HG03196 (cell line): ENCODE measurements at regions not wholly inside any gene's neighbourhood (a gene's known extent, or its start where the extent isn't known, plus 50 kb on each side); places are given as distances from the start of the nearest gene placed in this dataset.
"Not testable (repeated sequence)": the region's sequence is repeated elsewhere in the genome, so short reads cannot be mapped to it uniquely, and the experiment has no call there.

Experiments used
- ATAC-seq: cut with Tn5 transposase; IDR thresholded peaks from one replicate; pipeline ENCODE4 v1.9.1; 2021; ENCODE audit not compliant: unreplicated experiment

DNA sequence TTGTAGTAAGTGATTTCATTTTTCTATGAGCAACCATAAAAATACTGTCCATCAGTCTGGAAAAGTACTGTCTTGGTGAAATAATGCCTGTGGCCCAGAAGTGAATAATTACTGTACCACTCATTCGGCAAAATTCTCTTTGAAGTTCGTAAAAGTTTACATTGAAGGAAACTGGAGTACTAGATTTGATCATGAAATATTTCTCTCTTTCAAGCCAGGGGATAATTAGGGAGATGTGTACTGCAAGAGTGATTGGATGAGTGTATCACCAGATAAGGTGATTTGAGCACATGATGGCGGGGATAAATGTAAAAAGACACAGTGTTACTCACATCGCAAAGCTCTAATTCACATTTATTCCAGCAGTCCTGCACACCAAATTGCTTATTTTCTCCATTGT is 883.2 kb upstream of the PIK3C3 start:
- no peak for ATAC-seq

DNA sequence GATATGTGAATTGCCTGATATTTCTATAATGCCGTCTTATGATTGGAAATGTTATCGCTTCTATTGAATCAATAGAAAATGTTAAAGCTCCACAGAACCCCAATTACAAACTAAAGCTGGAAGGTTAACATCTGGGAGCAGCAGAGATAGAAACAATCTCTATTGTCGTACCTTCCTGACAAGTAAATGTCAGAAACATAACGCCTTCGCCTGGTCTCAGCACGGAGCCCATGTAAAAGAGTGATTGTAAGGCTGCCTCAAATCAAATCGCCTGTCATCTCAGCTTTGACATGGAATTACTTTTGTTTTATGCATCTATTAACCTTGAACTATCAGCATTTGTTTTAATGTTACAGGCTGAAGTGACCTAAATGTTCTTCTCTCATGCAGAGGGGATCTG is 885.9 kb upstream of the PIK3C3 start:
- no peak for ATAC-seq

DNA sequence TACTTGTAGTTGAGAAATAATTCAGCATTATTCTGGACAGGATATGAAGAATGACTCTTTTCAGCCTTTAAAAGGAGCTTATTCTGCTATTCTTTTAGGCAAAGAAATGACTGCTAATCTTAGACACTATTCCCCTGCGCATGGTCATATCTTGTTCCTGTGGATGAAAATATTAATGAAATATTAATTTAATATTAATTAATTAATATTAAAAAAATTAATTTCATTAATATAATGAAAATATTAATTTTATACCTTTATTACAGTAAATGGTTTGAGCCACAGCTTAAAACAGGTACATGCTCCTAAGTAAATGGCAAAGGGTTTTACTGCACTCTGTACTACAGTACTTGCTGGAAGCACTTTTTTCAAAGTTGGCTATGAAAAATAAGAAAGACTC is 890.1 kb upstream of the PIK3C3 start:
- ATAC-seq: no peak

- ATAC-seq: no peak
Observed at GRCh38 chr18:41060967-41061366, 894.1 kb upstream of the PIK3C3 start.

GRCh38 chr18:41059126-41059415 is 896.0 kb upstream of the PIK3C3 start:
- ATAC-seq: no peak

DNA sequence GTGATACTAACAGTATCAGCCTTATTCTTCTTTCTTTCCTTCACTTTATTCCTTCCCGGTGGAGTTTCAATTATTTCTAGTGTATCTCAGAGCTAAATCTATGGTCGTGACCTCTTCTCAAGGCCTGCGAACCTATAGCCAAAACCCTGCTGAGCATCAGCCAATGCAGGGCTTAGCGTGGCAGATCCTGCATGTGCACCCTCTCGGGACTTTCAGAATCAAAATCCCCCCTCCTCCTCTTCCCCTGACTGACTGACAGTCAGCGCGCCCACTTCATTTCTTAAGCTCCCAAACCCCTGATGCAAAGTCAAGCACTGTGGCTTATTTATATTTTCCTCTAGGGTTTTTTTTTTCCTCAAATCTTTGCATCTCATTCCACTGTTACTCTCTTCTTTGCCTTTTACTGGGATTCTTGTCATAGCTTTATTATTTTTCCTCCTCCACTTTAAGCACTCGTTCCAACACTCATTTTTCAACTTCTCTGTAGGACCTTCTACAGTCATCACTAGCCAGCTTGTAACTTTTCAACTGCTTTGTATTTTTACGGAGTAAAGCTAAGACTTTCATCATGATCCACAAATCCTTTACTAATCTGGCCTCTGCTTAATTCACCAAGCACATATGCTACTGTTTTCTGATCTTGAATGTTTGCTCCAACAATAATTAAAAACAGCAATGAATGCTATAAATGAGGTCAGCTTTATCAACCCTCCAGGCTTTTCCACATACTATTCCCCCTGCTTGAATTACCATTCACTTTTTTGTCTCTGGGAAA is 896.5 kb upstream of the PIK3C3 start:
- ATAC-seq: no peak

DNA sequence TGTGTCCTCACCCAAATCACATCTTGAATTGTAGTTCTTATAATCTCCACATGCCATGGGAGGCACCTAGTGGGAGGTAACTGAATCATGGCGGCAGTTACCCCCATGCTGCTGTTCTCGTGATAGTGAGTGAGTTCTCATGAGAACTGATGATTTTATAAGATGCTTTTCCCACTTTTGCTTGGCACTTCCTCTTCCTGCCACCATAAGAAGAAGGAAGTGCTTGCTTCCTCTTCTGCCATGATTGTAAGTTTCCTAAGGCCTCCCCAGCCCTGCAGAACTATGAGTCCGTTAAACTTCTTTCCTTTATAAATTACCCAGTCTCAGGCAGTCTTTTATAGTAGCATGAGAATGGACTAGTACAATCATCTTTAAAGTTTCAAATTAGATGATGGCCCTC is 902.4 kb upstream of the PIK3C3 start:
- no peak for ATAC-seq

GRCh38 chr18:41046250-41046649 is 908.8 kb upstream of the PIK3C3 start:
- ATAC-seq: not testable (repeated sequence)

- no peak for ATAC-seq
Observed at GRCh38 chr18:41043876-41044275, 911.2 kb upstream of the PIK3C3 start.

DNA sequence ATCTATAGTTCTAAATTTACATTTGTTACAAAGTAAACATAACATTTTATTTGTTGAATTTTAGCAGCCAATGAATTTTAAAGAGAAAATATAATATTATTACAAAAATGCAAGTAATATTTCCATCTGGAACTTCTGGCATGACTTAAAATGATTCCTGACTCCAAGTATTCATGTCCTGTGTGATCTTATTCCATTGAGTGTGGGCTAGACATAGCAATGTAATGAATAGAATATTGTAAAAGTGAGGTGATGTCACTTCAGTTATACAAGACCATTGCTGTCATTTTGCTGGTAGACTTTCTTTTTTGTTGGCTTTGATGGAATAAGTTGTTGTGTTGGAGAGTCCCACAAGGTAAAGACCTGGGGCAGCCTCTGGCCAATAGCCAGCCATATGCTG is 912.2 kb upstream of the PIK3C3 start:
- ATAC-seq: no peak

GRCh38 chr18:41038071-41038470 is 917.0 kb upstream of the PIK3C3 start:
- ATAC-seq: no peak

GRCh38 chr18:41036346-41036745 is 918.7 kb upstream of the PIK3C3 start:
- ATAC-seq: no peak

DNA sequence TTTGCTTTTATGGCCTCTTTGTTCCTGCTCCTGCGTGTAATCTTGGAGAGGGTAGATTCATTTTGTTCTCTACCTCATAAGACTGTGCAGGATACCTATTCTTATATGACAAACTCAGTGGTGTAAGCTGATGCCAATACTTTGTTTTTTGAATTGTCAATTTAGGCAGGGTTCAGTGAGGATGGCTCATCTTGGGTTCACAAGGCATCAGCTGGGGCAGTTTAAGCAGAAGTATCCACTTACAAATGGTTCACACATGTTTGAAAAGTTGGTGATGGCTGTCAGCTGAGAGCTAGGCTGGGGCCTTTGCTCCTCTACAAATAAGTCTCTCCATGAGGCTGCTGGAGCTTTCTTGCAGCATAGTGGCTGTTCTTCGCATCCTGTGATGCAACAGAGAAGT is 920.6 kb upstream of the PIK3C3 start:
- no peak for ATAC-seq

DNA sequence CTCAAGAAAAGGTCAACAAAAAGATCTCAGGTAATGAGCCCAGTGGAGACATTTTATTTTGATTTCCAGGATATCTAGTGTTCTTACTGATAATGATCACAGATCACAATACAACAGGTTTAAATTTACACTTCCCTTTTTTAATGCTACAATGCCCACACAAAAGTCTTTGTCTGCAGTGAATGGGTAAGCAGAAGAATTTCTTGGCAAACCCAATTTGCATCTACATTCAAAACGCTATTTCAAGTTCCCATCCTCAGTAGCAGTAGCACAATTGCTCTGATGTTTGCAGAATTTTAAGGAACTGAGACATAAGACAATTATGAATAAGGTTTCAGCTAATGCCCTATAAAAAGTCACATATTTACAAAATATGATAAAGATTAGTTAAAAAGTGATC is 929.4 kb upstream of the PIK3C3 start:
- ATAC-seq: no peak

DNA sequence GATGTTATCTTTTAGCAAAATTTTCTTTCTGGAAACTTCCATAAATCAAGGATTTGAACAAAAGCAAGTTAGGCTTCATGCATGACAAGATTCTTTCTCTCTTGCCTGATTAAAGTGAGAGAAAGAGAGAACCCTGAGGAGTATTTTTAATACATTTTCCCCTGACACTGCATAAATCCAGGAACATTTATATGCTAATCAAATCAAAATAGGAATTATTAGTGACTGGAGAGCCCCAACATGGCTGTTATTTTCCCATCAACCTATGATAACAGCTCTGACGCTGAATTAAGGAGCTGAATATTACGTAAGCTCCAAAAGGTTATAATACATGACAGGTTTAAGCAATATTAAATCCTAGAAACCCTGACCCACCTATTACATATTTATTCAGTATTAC is 930.2 kb upstream of the PIK3C3 start:
- ATAC-seq: no peak

- no peak for ATAC-seq
Observed at GRCh38 chr18:41022484-41022883, 932.5 kb upstream of the PIK3C3 start.

DNA sequence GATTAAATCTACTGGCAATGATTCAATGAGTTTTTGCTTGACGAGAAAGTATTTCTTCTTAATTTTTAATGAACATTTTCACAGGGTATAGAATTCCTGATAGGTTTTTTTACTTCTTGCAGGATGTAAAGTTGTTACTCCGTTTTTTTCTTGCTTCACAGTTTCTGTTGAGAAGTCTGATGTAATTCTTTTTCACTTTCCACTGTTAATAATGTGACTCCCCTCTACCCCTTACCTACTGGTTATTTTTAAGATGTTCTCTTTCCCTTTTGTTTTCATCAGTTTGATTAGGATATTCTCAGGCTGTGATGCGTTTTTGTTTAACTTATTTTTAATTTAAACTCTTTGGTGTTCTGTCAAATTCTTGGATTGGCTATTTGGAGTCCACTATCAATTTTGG is 933.9 kb upstream of the PIK3C3 start:
- no peak for ATAC-seq

- no peak for ATAC-seq
Observed at GRCh38 chr18:41012194-41012593, 942.8 kb upstream of the PIK3C3 start.

- no peak for ATAC-seq
Observed at GRCh38 chr18:41009926-41010325, 945.1 kb upstream of the PIK3C3 start.

- no peak for ATAC-seq
Observed at GRCh38 chr18:41004324-41004723, 950.7 kb upstream of the PIK3C3 start.

- no peak for ATAC-seq
Observed at GRCh38 chr18:40995529-40995928, 959.5 kb upstream of the PIK3C3 start.

DNA sequence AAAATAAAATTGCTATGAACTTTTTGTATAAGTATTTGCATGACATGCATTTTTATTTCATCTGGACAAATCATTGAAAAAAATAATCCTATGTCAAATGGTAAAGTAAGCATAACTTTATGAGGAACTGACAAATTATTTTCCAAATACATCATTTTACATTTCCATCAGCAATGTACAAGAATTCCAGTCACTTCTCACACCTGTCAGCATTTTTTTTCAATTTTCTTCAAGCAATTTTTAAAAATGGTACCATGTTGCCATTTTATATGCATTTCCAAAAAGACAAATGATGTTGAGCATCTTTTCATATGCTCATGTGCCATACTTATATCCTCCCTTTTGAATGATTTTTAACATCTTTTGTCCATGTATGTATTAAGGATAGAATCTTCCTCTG is 961.7 kb upstream of the PIK3C3 start:
- no peak for ATAC-seq

GRCh38 chr18:40987581-40987980 is 967.5 kb upstream of the PIK3C3 start:
- no peak for ATAC-seq

- no peak for ATAC-seq
Observed at GRCh38 chr18:40985436-40985835, 969.6 kb upstream of the PIK3C3 start.
